ENCODE measurements at regions not wholly inside any gene's neighbourhood (a gene's known extent, or its start where the extent isn't known, plus 50 kb on each side); places are given as distances from the start of the nearest gene placed in this dataset.

- DNase-seq (ENCODE audit: low spot score), result no peak
- Histone ChIP-seq H3K9ac (ENCODE audit: low read depth in 1 of 2, low read length in 2 of 2) (no peak overlapping the region), H3K4me1 (ENCODE audit: control insufficient read depth in 4 of 4, insufficient read depth in 4 of 4, low read length in 3 of 4) (no peaks in the 10 kb centered on the region), H3K36me3 (ENCODE audit: control insufficient read depth in 4 of 4, insufficient read depth in 3 of 4, low read depth in 1 of 4, low read length in 3 of 4) (no peaks in the 10 kb centered on the region), H3K9me3 (ENCODE audit: control insufficient read depth in 4 of 4, low read length in 3 of 4) (no peaks in the 10 kb centered on the region), H3K4me3 (ENCODE audit: low read depth in 1 of 3, low read length in 3 of 3) (no peak overlapping the region), H3K27me3 (ENCODE audit: control insufficient read depth in 4 of 4, insufficient read depth in 4 of 4, low read length in 3 of 4) (no peaks in the 10 kb centered on the region), H3K27ac (ENCODE audit: low read depth in 1 of 2, low read length in 2 of 2) (no peak overlapping the region)
- TF ChIP-seq ZBTB33 (IDR thresholded peaks at IDR 0.05) (no peak), JUND (IDR thresholded peaks at IDR 0.05) (no peak), EGR1 (IDR thresholded peaks at IDR 0.05; ENCODE audit: low read depth in 2 of 2) (no peak), FOXA2 (IDR thresholded peaks at IDR 0.05) (no peak), HNF4G (IDR thresholded peaks at IDR 0.05) (no peak), TAF1 (conservative IDR thresholded peaks at IDR 0.05) (no peak), CTCF (IDR thresholded peaks at IDR 0.05; ENCODE audit: low read depth, low read length, missing input control) (no peak), NR2F2 (IDR thresholded peaks at IDR 0.05) (no peak), HNF4A (conservative IDR thresholded peaks at IDR 0.05) (no peak), RXRA (IDR thresholded peaks at IDR 0.05) (no peak), MAX (IDR thresholded peaks at IDR 0.05) (no peak), YY1 (IDR thresholded peaks at IDR 0.05) (no peak), REST (IDR thresholded peaks at IDR 0.05) (no peak)
- 90% methylated on average over 1 of the region's 1 CpG for WGBS
Measured at GRCh38 chr6:21994821-21995220, 302.0 kb downstream of the PRL start.

- no peak for DNase-seq (ENCODE audit: low spot score)
- Histone ChIP-seq H3K4me3 (ENCODE audit: low read depth in 1 of 3, low read length in 3 of 3) (no peak overlapping the region), H3K27me3 (ENCODE audit: control insufficient read depth in 4 of 4, insufficient read depth in 4 of 4, low read length in 3 of 4) (peaks cover 0 to 4% (median 0%) of the 10 kb centered on the region in 4 donors), H3K4me1 (ENCODE audit: control insufficient read depth in 4 of 4, insufficient read depth in 4 of 4, low read length in 3 of 4) (no peaks in the 10 kb centered on the region), H3K36me3 (ENCODE audit: control insufficient read depth in 4 of 4, insufficient read depth in 3 of 4, low read depth in 1 of 4, low read length in 3 of 4) (no peaks in the 10 kb centered on the region), H3K27ac (ENCODE audit: low read depth in 1 of 2, low read length in 2 of 2) (no peak overlapping the region), H3K9ac (ENCODE audit: low read depth in 1 of 2, low read length in 2 of 2) (no peak overlapping the region), H3K9me3 (ENCODE audit: control insufficient read depth in 4 of 4, low read length in 3 of 4) (no peaks in the 10 kb centered on the region)
- TF ChIP-seq FOXA1 (IDR thresholded peaks at IDR 0.05) (no peak), NR2F2 (IDR thresholded peaks at IDR 0.05) (no peak), EGR1 (IDR thresholded peaks at IDR 0.05; ENCODE audit: low read depth in 2 of 2) (no peak), MAX (IDR thresholded peaks at IDR 0.05) (no peak), FOXA2 (IDR thresholded peaks at IDR 0.05) (no peak), RAD21 (IDR thresholded peaks at IDR 0.05) (no peak), HNF4A (conservative IDR thresholded peaks at IDR 0.05) (no peak)
- 90% methylated on average over 2 of the region's 2 CpGs for WGBS
Measured at GRCh38 chr6:21995318-21995717, 301.5 kb downstream of the PRL start.
